NCI-H2196 treated with DMSO at 0.1 percent for 48 hours (cell line): ENCODE measurements at regions not wholly inside any gene's neighbourhood (a gene's known extent, or its start where the extent isn't known, plus 50 kb on each side); places are given as distances from the start of the nearest gene placed in this dataset.

ENCODE experiments used
- DNase-seq: peaks from one replicate; lab custom pipeline; 2025; ENCODE audit not compliant: unreplicated experiment; lab: John Stamatoyannopoulos, UW

GRCh38 chr1:208628022-208628914, 384.1 kb upstream of the PLXNA2 start:
- no peak for DNase-seq

DNA sequence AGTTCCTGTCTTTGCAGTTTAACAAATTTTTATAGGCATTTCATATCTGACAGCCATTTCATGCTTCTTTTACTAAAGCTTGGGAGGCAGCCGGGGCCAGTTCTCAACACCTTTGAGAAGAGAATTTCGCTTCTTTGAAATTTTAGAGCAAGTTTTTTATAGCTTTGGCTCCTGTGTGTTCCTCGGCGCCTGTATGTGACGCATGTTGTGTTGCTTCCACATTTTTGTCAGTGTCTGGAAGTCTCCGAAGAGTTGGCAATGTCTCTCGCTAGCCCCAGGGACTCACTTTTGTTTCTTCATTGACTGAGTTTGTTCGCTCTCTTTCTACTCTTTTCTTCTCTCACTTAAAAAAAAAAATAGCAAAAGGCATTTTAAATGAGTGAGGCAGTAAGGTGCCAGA, 386.9 kb upstream of the PLXNA2 start:
- DNase-seq, result no peak

DNA sequence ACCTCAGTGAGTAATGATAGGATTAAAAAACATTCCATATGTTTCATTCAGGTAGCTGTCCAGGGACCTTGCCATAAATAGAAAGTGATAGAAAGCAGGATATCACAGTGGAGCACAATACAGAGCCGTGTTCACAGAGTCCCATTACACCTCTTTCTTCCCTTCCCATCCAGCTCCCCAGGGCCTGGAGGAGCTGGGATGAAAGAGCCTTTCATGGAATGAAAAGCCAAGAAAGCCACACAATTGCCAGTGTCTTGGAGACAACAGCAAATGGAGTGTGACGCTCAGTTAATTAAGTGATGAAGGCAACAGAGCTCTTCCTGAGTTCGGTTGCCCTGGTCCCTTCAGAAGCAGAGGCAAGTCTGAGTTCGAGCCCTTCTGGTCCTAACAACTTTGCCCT, 387.3 kb upstream of the PLXNA2 start:
- DNase-seq, result no peak

- DNase-seq, result no peak
Measured at GRCh38 chr1:208634346-208635140, 390.4 kb upstream of the PLXNA2 start.

DNA sequence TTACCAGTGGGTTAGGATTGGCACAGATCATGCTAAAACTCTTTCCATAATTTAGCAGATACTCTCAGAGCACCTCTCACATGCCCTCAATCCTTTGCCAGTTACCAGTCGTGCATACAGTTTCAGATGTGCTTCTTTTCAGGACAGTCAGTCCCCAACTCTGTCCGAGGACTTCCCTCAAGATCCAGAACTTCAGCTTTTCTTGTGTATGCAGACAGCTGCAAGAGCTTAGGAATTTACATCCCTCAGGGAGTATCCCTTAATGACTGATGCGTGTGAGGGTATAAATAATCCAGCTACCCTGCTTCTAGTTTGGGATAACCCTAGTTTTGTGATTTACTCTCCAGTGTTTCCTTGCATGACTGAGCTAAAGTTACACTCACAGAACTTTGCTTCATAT, 393.0 kb upstream of the PLXNA2 start:
- no peak for DNase-seq

DNA sequence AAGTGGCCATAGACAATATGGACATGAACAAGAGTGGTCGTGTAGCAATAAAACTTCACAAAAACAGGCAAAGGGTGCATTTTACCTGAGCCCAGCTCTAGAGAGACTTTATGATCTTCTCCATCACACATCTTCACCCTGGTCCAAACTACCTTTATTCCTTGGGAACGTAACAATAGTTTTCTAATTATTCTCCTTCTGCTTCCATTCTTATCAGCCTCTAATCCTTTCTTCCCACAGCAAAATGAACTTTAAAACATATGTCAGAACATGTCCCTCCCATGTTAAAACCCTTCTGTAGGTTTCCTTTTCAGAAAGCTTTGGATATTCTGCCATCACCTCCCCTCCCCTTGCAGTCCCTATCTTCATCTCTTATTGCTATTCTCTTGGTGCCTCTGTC, 395.2 kb upstream of the PLXNA2 start:
- DNase-seq, result no peak

GRCh38 chr1:208640295-208640694, 396.1 kb upstream of the PLXNA2 start:
- DNase-seq, result no peak

DNA sequence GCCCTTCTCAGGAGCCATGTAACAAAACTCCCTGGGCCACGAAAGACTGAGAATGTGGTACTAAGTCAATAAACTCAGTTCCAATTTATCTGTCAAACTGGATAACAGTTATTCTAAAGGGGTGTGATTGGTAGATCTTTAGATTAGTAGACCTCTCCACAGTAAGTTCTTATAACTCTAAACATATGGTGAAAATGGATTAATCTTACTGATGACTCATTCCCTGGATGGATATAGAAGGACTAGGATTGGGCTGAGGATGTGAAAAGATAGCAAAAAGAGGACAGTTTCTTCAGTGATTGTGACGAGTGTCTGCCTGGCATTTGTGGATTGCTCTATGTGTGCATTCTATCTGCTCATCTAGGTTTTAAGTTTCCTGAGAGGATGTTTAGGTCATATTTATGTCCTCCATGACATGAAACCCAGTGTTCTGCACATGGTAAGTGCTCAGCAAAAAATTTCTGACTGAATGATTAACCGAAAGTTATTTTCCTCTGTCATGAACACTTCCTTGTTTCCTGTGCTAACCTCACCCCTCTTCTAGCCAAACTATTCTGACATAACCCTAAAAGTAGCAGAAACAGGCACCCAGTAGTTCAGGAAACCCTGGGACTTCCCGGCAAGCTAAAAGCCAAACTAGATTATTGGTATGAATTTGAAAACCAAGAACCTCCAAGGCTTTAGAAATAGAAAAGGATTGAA, 397.5 kb upstream of the PLXNA2 start:
- no peak for DNase-seq

GRCh38 chr1:208643005-208643597, 398.9 kb upstream of the PLXNA2 start:
- DNase-seq, result no peak

GRCh38 chr1:208644401-208645160, 400.4 kb upstream of the PLXNA2 start:
- no peak for DNase-seq

DNA sequence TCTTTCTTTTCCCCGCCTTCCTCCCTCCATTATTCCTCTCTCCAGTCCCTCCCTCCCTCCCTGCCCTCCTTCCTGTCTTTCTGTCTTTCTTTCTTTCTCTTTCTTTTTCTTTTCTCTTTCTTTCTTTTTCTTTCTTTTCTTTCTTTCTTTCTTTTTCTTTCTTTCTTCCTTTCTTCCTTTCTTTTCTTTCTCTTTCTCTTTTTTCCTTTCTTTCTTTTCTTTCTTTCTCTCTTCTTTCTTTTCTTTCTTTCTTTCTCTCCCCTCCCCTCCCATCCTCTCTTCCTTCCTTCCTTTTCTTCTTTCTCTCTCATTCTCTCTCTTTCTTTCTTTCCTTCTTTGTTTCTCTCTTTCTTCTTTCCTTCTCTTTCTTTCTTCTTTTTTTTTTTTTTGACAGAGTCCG, 402.2 kb upstream of the PLXNA2 start:
- DNase-seq, result no peak

GRCh38 chr1:208648146-208648545, 404.0 kb upstream of the PLXNA2 start:
- DNase-seq, result no peak

DNA sequence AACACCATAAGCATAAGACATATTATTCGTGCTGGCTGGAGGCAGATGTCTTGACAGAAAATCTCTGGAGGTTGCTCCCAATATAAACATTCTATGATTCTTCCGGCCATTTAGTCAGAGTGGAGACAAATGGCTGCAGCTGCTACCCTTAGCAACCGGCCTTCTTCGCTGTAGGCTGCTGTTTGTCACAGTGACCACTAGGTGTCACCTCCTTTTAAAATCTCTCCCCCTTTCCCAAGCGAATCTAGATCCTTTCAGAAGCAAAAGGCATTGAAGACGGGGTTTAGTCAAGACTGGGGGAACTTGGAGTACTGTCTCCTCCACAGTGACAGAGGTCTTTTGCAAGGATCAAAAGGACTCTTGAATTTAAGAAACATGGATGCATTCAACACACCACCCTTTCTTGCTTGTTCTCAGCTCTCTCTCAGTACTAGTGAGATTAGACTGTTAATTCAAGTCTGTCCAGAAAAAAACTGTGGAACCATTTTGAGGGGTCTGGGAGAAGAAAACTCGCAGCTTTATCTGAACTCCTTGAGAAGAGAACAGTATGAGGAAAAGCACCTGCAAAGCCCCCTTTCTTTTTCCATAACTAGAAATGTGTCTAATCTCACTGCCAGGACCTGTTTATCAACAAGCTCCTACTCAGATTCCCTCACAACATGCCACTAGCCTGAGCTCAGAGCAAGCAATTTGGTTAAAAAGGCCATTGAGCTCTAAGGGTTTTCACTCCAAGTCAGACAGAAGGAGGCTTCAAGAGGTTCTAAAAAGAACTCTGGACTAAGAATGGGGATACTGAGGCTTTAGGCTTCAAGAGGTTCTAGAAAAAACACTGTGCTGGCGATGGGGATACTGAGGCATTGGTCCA, 408.3 kb upstream of the PLXNA2 start:
- peak; percentile 77 for DNase-seq

- DNase-seq, result no peak
Measured at GRCh38 chr1:208653426-208653825, 409.2 kb upstream of the PLXNA2 start.

- no peak for DNase-seq
Measured at GRCh38 chr1:208654241-208654640, 410.1 kb upstream of the PLXNA2 start.

- DNase-seq, result no peak
Measured at GRCh38 chr1:208665936-208666335, 421.8 kb upstream of the PLXNA2 start.

GRCh38 chr1:208668991-208669390, 424.8 kb upstream of the PLXNA2 start:
- no peak for DNase-seq

DNA sequence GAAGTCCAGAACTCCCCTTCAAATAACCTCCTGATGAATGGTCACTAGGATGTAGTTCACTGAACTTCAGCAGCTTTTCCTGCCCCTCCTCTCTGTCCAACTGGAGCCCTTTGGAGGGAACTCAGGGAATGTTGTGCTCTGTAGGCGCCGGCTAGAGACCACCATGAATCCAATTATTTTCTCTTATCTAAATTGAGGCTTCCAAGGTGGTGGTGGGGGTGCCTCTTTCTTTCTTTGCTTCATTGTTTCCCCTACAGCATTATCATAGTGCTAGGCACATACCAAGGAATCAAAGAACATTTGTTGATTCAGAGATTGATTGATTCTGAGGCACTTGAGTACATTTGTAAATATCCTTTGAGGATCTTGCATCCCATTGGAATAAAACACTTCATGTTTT, 426.6 kb upstream of the PLXNA2 start:
- DNase-seq, result no peak

DNA sequence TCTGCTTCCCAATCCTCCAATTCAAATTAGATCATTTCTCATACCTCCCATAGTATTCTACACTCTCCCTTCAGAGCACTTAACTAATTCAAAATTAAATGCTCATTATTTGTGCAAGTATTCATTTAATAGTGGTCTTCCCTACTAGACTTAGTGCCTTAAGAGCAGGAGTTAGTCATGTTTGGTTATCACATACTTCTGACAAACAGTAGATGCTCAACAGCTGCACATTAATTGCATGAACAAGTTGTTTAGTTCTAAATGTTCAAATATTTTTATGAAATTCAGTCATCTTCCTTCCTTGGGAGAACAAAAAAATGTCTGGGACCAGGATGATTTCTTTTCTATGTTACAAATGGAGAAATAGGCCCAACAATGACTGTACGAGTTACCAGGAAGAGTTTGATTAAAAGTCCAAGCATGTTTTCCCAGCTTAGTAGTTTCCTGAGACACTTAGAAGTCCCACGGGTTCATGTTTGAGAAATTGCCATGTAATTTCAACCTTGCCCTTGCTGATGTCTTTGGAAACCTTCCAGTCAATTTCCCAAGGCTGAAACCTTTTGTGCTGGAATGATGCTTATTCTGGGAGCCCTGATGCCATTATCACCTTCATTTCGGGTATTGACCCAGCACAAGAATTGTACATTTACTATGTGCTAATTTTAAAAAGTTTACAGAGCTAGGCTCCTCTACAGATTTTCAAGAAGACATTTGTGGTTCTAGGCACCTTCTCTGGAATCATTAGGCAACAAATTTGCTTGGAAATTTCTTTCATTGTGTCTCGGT, 437.9 kb upstream of the PLXNA2 start:
- no peak for DNase-seq
